Renal pelvis (tissue), 1 donor: ENCODE measurements at regions not wholly inside any gene's neighbourhood (a gene's known extent, or its start where the extent isn't known, plus 50 kb on each side); places are given as distances from the start of the nearest gene placed in this dataset.

ENCODE experiments used
- DNase-seq: peaks from one replicate; pipeline ENCODE4 v3.0.0-alpha.2; 2013

DNA sequence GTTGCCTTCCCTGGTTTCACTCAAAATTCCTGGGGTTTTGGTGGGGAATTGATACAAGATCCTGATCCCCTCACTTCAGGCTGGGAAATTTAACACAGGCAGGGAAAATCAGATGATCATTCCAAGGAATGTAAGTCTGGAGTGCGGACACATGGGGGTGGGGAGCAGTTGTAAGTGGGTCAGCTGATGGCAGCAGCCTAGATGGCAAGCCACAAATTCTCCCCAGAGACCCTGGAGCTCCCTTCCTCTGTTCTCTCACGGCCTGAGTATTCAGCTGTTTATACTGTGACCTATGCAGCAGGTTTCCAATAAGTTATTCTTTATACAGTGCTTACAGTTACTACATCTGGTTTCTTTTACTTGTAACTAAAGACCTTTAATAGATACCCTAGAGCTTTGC, 144.9 kb downstream of the SH3BGRL2 start:
- no peak for DNase-seq

DNA sequence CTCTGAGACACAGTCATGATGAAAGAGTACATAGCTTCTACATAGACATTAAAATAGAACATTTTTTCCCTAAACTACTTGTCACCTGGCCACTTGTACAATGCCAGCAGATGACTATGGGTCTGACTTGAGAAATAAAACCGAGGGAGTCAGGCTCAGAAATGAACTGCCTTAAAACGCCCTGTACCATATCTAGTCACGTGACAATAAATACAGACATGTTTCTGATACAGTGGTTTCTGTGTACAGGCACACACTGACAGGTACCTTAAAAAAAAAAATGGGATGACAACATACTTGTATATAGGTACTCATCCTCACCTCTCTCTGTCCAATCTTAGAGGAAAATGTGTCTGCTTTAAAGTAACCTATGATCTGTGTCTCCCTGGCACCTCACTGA, 144.1 kb downstream of the SH3BGRL2 start:
- no peak for DNase-seq

DNA sequence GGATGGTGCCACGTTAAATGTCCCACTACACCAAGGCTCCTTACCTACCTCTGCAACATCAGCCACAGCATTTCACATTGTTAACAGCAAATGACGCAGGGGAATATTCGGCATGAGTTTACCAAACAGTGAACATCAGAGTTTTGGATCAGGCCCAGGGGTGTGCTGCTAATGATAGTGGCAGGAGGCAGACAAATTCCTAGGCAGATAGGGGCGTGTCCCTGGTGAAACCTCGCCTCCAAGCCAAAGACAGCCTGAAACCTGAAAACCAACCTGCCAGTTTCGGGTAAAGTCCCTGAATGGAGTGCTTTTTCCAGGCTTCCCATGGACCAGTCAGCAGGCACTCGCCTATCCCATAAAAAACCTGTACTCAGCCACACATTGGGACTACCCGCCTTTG, 133.6 kb downstream of the SH3BGRL2 start:
- no peak for DNase-seq

DNA sequence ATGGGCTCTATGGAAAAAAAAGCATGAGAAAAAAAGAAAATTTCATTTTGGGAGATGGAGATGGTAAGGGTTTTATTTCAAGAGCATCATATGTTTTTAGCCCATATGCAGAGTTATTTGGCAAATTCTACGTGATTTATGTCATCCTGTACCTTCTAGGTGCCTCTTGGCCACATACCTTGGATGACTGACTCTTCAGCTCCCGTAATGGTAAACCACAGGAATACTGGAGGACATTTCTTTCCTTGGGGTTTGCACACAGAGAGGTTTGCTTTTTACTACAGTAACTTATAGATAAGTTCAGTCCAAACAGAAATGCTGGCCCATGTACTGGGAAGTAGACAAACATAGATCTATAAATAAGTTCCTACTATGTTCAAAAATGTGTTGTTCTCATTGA, 132.2 kb downstream of the SH3BGRL2 start:
- DNase-seq: no peak

DNA sequence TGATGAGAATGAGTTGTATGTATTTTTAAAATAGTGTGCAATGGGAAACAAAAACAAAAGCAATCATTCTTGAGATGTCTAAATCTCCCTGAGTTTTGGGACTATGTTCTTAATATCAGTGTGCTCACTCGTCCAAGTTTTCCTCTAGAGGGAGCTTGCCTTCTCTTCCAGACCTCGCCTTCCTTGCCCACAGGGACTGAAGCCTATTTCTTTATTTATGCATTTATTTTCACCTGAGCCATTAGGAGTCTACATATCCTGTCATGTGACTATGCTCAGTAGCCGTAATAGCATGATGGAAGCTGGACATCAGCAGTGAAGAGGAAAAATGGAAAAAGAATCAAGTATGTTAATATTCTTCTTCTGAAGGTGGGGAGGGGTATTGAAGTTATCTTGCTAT, 131.2 kb downstream of the SH3BGRL2 start:
- no peak for DNase-seq

DNA sequence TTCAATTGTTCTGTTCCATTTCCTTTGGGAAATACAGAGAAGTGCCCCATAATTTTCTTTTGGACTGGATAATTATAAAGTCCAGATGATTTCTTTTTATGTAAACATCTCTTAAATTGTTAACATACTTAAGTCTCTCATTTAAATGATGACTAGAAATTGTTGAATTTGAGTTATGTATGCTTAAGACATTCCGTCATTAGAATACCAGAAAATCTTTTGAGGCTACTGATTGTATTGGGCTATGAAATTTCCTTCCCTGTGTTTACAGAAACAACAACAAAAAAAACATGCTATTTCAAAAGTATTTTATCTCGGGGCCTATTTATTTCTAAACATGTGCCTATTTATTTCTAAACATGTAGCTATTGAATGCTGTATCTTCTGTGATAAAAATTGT, 125.4 kb downstream of the SH3BGRL2 start:
- no peak for DNase-seq

DNA sequence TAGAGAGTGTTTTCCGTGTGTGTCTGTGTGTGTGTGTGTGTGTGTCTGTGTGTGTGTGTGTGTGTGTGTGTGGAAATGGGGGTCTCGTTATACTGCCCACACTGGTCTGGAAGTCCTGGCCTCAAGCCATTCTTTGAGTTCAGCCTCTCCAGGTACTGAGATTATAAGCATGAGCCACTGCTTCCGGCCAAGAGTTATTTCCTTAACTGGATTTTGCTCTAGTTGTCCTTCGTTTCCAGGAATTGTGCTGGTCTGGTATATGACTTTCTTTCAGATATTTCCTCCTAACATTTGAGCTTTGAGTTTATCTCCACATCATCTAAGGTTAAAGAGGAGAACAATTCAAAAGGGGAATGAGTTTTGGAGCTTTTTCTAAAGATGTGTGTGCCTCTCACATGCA, 124.8 kb downstream of the SH3BGRL2 start:
- DNase-seq: no peak
